ENCODE measurements at regions not wholly inside any gene's neighbourhood (a gene's known extent, or its start where the extent isn't known, plus 50 kb on each side); places are given as distances from the start of the nearest gene placed in this dataset.

- H3K36me3 ChIP-seq (ENCODE audit: insufficient read depth, low read length), result peaks cover 9% of the 10 kb centered on the region; the same call in 1 of the 2 replicates
- H3F3A ChIP-seq (ENCODE audit: low read depth), result no peaks in the 10 kb centered on the region
- H3K27me3 ChIP-seq (ENCODE audit: insufficient read depth, low read length, poor library complexity, severe bottlenecking), result no peaks in the 10 kb centered on the region
- no peak overlapping the region for H3K4me2 ChIP-seq (ENCODE audit: low read depth, low read length, poor library complexity, severe bottlenecking)
- H3K9ac ChIP-seq (ENCODE audit: low read depth, low read length, poor library complexity, severe bottlenecking), result no peak overlapping the region
- H3K9me2 ChIP-seq (replicated peaks; ENCODE audit: low read depth, low read length), result no peaks in the 10 kb centered on the region
- H3K4me1 ChIP-seq (ENCODE audit: insufficient read depth, low read length, poor library complexity, severe bottlenecking), result peaks cover 4% of the 10 kb centered on the region
- no peak overlapping the region for H3K4me3 ChIP-seq (ENCODE audit: low read length, poor library complexity, severe bottlenecking)
- H4K20me1 ChIP-seq (ENCODE audit: insufficient read depth, low read length, poor library complexity, severe bottlenecking), result peaks cover 11% of the 10 kb centered on the region
- no peak for TF ChIP-seq EZH2phosphoT487 (IDR thresholded peaks at IDR 0.05; ENCODE audit: borderline replicate concordance)
- TF ChIP-seq CTCF (conservative IDR thresholded peaks at IDR 0.05; ENCODE audit: low read length), result no peak
- no peaks in the 10 kb centered on the region for H3K9me3 ChIP-seq (ENCODE audit: insufficient read depth, low read depth, low read length)
- H2AFZ ChIP-seq (ENCODE audit: low read length), result no peak overlapping the region
- H3K79me2 ChIP-seq (ENCODE audit: insufficient read depth, low read length), result peaks cover 75% of the 10 kb centered on the region
These were observed 51.1 kb upstream of the TEX264 start for GRCh38 chr3:51619983-51620382.

GRCh38 chr3:51620543-51620942, 50.5 kb upstream of the TEX264 start:
- Histone ChIP-seq H3K4me2 (ENCODE audit: low read depth, low read length, poor library complexity, severe bottlenecking) (no peak overlapping the region), H2AFZ (ENCODE audit: low read length) (no peak overlapping the region), H3F3A (ENCODE audit: low read depth) (no peaks in the 10 kb centered on the region), H3K9me3 (ENCODE audit: insufficient read depth, low read depth, low read length) (no peaks in the 10 kb centered on the region), H3K27me3 (ENCODE audit: insufficient read depth, low read length, poor library complexity, severe bottlenecking) (no peaks in the 10 kb centered on the region), H3K9me2 (replicated peaks; ENCODE audit: low read depth, low read length) (no peaks in the 10 kb centered on the region), H3K4me1 (ENCODE audit: insufficient read depth, low read length, poor library complexity, severe bottlenecking) (peaks cover 4% of the 10 kb centered on the region), H3K4me3 (ENCODE audit: low read length, poor library complexity, severe bottlenecking) (no peak overlapping the region), H4K20me1 (ENCODE audit: insufficient read depth, low read length, poor library complexity, severe bottlenecking) (peaks cover 11% of the 10 kb centered on the region), H3K79me2 (ENCODE audit: insufficient read depth, low read length) (peaks cover 73% of the 10 kb centered on the region), H3K36me3 (ENCODE audit: insufficient read depth, low read length) (peaks cover 9% of the 10 kb centered on the region; the same call in 1 of the 2 replicates), H3K9ac (ENCODE audit: low read depth, low read length, poor library complexity, severe bottlenecking) (no peak overlapping the region)
- TF ChIP-seq EZH2phosphoT487 (IDR thresholded peaks at IDR 0.05; ENCODE audit: borderline replicate concordance), result no peak
- no peak for TF ChIP-seq CTCF (conservative IDR thresholded peaks at IDR 0.05; ENCODE audit: low read length)

GRCh38 chr3:51621091-51621892, 49.8 kb upstream of the TEX264 start:
- Histone ChIP-seq H3F3A (ENCODE audit: low read depth) (no peaks in the 10 kb centered on the region), H3K4me1 (ENCODE audit: insufficient read depth, low read length, poor library complexity, severe bottlenecking) (peaks cover 4% of the 10 kb centered on the region), H3K79me2 (ENCODE audit: insufficient read depth, low read length) (peaks cover 69% of the 10 kb centered on the region), H3K36me3 (ENCODE audit: insufficient read depth, low read length) (peaks cover 9% of the 10 kb centered on the region; the same call in 1 of the 2 replicates), H4K20me1 (ENCODE audit: insufficient read depth, low read length, poor library complexity, severe bottlenecking) (peaks cover 11% of the 10 kb centered on the region), H3K9me3 (ENCODE audit: insufficient read depth, low read depth, low read length) (no peaks in the 10 kb centered on the region), H2AFZ (ENCODE audit: low read length) (no peak overlapping the region), H3K9ac (ENCODE audit: low read depth, low read length, poor library complexity, severe bottlenecking) (no peak overlapping the region), H3K9me2 (replicated peaks; ENCODE audit: low read depth, low read length) (no peaks in the 10 kb centered on the region), H3K27me3 (ENCODE audit: insufficient read depth, low read length, poor library complexity, severe bottlenecking) (no peaks in the 10 kb centered on the region), H3K4me3 (ENCODE audit: low read length, poor library complexity, severe bottlenecking) (no peak overlapping the region), H3K4me2 (ENCODE audit: low read depth, low read length, poor library complexity, severe bottlenecking) (no peak overlapping the region)
- no peak for TF ChIP-seq EZH2phosphoT487 (IDR thresholded peaks at IDR 0.05; ENCODE audit: borderline replicate concordance)
- no peak for TF ChIP-seq CTCF (conservative IDR thresholded peaks at IDR 0.05; ENCODE audit: low read length)

Measured in Loucy (cell line).